ENCODE measurements at regions not wholly inside any gene's neighbourhood (a gene's known extent, or its start where the extent isn't known, plus 50 kb on each side); places are given as distances from the start of the nearest gene placed in this dataset.

DNA sequence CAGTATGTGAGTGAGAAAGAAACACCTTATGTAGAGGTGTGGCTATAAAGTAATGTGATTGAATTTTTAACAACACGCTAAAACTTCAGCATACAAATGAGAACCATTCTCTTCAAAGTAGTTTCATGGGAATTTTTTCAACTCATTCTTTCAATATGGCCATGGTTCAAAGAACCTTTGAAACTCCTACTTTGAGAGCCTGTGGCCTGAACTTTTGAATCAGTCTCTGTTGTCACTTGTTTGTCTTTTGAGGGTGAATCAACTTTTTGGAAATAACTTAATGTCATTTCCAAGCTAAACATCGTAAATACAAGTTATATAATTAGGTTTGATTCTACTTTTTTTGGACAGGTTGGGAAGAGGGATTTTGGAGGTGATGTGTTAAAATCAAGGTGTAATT is 49.9 kb upstream of the CASK start:
- TF ChIP-seq POLR2A (IDR thresholded peaks at IDR 0.05; ENCODE audit: low read depth, low read length) (no peak), TAF1 (IDR thresholded peaks at IDR 0.05; ENCODE audit: low read depth, low read length) (no peak), POLR2AphosphoS5 (IDR thresholded peaks at IDR 0.05; ENCODE audit: low read depth, low read length) (no peak), POU2F2 (IDR thresholded peaks at IDR 0.05; ENCODE audit: low read depth, low read length) (no peak), SPI1 (IDR thresholded peaks at IDR 0.05; ENCODE audit: low read depth, low read length) (no peak)
